IMR-90 (cell line): ENCODE measurements at regions not wholly inside any gene's neighbourhood (a gene's known extent, or its start where the extent isn't known, plus 50 kb on each side); places are given as distances from the start of the nearest gene placed in this dataset.

Experiments used
- CEBPB ChIP-seq: IDR thresholded peaks from 2 replicates; pipeline ENCODE4 v1.6.1; 2012; ENCODE audit warnings: low read depth, low read length, improper control_type of control experiment
- CHD1 ChIP-seq: IDR thresholded peaks from 2 replicates; pipeline ENCODE4 v1.6.1; 2012; ENCODE audit warnings: low read depth, low read length, improper control_type of control experiment
- CTCF ChIP-seq: conservative IDR thresholded peaks from 2 replicates; pipeline ENCODE4 v1.5.1; 2012; ENCODE audit warnings: mild to moderate bottlenecking, low read depth, low read length, improper control_type of control experiment
- FOS ChIP-seq: fragments of 150-350 bp; IDR thresholded peaks from 2 replicates; pipeline ENCODE4 v1.6.1; 2016; ENCODE audit warnings: low read depth, low read length
- MXI1 ChIP-seq: IDR thresholded peaks from 2 replicates; pipeline ENCODE4 v1.6.1; 2012; ENCODE audit warnings: low read depth, mild to moderate bottlenecking, low read length, moderate library complexity, borderline replicate concordance
- POLR2A ChIP-seq: IDR thresholded peaks from 2 replicates; pipeline ENCODE4 v1.6.1; 2012; ENCODE audit warnings: mild to moderate bottlenecking, low read depth, low read length
- RAD21 ChIP-seq: IDR thresholded peaks from 2 replicates; pipeline ENCODE4 v1.6.1; 2012; ENCODE audit warnings: low read length, improper control_type of control experiment
- SMC3 ChIP-seq: fragments of 150-350 bp; IDR thresholded peaks from 2 replicates; pipeline ENCODE4 v1.6.1; 2016; ENCODE audit warnings: low read depth, mild to moderate bottlenecking, antibody characterized with exemption, low read length, moderate library complexity

GRCh38 chr5:24855485-24855884 is 210.7 kb upstream of the CDH10 start:
- no peak for TF ChIP-seq CTCF
- TF ChIP-seq CEBPB = no peak
- TF ChIP-seq CHD1 = no peak
- no peak for TF ChIP-seq POLR2A
- TF ChIP-seq MXI1 = no peak
- TF ChIP-seq RAD21 = no peak
- TF ChIP-seq SMC3 = no peak
- TF ChIP-seq FOS = no peak
